Activated naive CD4-positive, alpha-beta T cell treated with anti-CD3 and anti-CD28 coated beads, Interleukin-2, amount 50 U/mL, for 24 hours (primary cell): ENCODE measurements at regions not wholly inside any gene's neighbourhood (a gene's known extent, or its start where the extent isn't known, plus 50 kb on each side); places are given as distances from the start of the nearest gene placed in this dataset.

Source experiments
- H3K27ac Mint-ChIP-seq: one replicate; pipeline ENCODE4 v1.8.0; 2021; ENCODE audit warnings: mild to moderate bottlenecking, mixed read lengths
- H3K27me3 Mint-ChIP-seq: one replicate; pipeline ENCODE4 v1.8.0; 2021; ENCODE audit warnings: mixed read lengths
- H3K36me3 Mint-ChIP-seq: one replicate; pipeline ENCODE4 v1.8.0; 2021; ENCODE audit warnings: mixed read lengths
- H3K4me1 Mint-ChIP-seq: one replicate; pipeline ENCODE4 v1.8.0; 2021; ENCODE audit warnings: mixed read lengths
- H3K4me3 Mint-ChIP-seq: one replicate; pipeline ENCODE4 v1.8.0; 2021; ENCODE audit warnings: mild to moderate bottlenecking, mixed read lengths
- H3K9me3 Mint-ChIP-seq: one replicate; pipeline ENCODE4 v1.8.0; 2021; ENCODE audit warnings: mixed read lengths

GRCh38 chr1:234989479-234990327 lies 138.9 kb downstream of the TOMM20 start:
- H3K9me3 Mint-ChIP-seq: no peaks in the 10 kb centered on the region
- no peak overlapping the region for H3K4me3 Mint-ChIP-seq
- H3K27ac Mint-ChIP-seq: no peak overlapping the region
- peaks cover 43% of the 10 kb centered on the region for H3K4me1 Mint-ChIP-seq
- peaks cover 2% of the 10 kb centered on the region for H3K36me3 Mint-ChIP-seq
- H3K27me3 Mint-ChIP-seq: no peaks in the 10 kb centered on the region

DNA sequence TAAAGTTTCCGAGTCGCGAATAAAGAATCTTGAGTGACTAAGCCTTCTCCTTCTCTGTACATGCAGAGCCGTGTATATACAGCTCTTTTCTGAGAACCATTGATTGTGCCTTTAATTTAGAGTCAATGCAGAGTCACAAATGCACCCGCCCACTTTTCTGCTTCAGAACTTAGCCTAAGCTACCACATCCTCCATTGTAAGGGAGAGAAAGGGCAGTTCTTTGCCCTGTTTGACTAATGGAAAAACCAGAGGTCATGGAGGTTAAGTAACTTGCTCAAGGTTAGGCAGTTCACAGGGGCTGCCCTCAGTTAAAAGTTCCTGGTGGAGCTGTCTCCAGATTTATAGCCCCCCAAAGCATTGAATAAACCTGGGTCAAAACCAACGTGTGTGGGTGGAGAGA lies 139.6 kb downstream of the TOMM20 start:
- no peaks in the 10 kb centered on the region for H3K9me3 Mint-ChIP-seq
- H3K4me1 Mint-ChIP-seq: peaks cover 41% of the 10 kb centered on the region
- H3K4me3 Mint-ChIP-seq: no peak overlapping the region
- H3K27me3 Mint-ChIP-seq: no peaks in the 10 kb centered on the region
- H3K36me3 Mint-ChIP-seq: peaks cover 2% of the 10 kb centered on the region
- no peak overlapping the region for H3K27ac Mint-ChIP-seq

DNA sequence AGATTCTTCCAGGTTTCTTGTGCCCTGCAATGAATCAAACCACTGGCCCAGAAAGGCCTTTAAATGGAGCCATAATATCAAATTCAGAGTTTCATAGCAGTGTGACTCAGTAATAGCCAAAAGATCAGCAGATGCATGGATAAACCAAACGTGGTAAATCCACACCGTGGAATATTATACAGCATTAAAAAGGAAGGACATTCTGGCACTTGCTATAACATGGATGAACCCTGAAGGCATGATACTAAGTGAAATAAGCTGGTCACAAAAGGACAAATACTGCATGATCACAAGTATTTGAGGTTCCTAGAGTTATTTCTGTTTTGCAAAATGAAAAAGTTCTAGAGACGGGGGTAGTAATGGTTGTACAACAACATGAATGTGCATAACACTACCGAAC lies 140.1 kb downstream of the TOMM20 start:
- peaks cover 46% of the 10 kb centered on the region for H3K4me1 Mint-ChIP-seq
- H3K27ac Mint-ChIP-seq: no peak overlapping the region
- peaks cover 2% of the 10 kb centered on the region for H3K36me3 Mint-ChIP-seq

GRCh38 chr1:234988155-234988517 lies 140.5 kb downstream of the TOMM20 start:
- Mint-ChIP-seq H3K9me3 (no peaks in the 10 kb centered on the region), H3K27ac (peak overlapping the region; percentile 12), H3K4me3 (no peak overlapping the region), H3K36me3 (peaks cover 2% of the 10 kb centered on the region), H3K27me3 (no peaks in the 10 kb centered on the region), H3K4me1 (peaks cover 46% of the 10 kb centered on the region)

More for the DNA sequence above, 140.1 kb downstream of the TOMM20 start:
- Mint-ChIP-seq H3K27me3 (no peaks in the 10 kb centered on the region), H3K4me3 (no peak overlapping the region), H3K9me3 (no peaks in the 10 kb centered on the region)

DNA sequence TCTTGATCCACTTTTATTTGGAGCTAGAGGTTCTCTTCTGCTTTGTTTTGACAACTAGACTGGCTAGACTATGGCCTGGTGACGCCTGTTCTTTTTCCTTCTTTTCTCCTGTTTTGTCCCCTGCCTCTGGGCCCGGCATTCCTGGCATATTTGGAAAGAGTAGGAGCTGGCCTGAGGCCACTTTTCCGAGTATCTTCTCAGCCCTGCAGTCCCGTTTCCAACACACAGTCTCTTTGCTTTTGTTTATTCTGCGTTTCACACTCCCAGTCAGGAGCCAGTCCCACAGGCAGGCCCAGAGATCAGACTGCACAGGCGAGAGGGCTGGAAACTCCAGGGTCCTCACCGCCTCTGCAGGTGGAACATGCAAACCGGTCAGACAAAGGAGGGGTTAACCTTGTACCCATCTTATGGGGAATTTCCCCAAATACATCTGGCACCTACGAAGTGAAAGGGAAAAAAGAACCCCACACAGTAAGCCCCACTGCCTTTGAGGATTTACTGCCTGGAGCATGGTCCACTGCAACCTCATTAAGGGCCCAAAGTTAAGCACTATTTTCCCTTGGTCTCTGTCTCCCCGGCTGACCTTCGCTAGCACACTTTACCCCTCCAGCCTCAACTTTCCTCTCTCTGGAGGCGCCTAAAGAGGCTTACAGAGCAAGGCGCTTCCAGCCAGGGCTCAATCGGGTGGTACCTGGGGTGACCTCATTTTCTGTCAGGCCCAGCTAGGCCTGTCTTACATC lies 141.1 kb downstream of the TOMM20 start:
- H3K36me3 Mint-ChIP-seq: peaks cover 2% of the 10 kb centered on the region
- no peaks in the 10 kb centered on the region for H3K9me3 Mint-ChIP-seq
- no peak overlapping the region for H3K4me3 Mint-ChIP-seq
- H3K27me3 Mint-ChIP-seq: no peaks in the 10 kb centered on the region
- H3K27ac Mint-ChIP-seq: peak overlapping the region; percentile 48
- peaks cover 46% of the 10 kb centered on the region for H3K4me1 Mint-ChIP-seq

- no peaks in the 10 kb centered on the region for H3K27me3 Mint-ChIP-seq
- peak overlapping the region; percentile 48 for H3K27ac Mint-ChIP-seq
- peaks cover 2% of the 10 kb centered on the region for H3K36me3 Mint-ChIP-seq
- peaks cover 46% of the 10 kb centered on the region for H3K4me1 Mint-ChIP-seq
- H3K9me3 Mint-ChIP-seq: no peaks in the 10 kb centered on the region
- H3K4me3 Mint-ChIP-seq: peak overlapping the region; percentile 21
Observed at GRCh38 chr1:234986750-234987414, 141.8 kb downstream of the TOMM20 start.

DNA sequence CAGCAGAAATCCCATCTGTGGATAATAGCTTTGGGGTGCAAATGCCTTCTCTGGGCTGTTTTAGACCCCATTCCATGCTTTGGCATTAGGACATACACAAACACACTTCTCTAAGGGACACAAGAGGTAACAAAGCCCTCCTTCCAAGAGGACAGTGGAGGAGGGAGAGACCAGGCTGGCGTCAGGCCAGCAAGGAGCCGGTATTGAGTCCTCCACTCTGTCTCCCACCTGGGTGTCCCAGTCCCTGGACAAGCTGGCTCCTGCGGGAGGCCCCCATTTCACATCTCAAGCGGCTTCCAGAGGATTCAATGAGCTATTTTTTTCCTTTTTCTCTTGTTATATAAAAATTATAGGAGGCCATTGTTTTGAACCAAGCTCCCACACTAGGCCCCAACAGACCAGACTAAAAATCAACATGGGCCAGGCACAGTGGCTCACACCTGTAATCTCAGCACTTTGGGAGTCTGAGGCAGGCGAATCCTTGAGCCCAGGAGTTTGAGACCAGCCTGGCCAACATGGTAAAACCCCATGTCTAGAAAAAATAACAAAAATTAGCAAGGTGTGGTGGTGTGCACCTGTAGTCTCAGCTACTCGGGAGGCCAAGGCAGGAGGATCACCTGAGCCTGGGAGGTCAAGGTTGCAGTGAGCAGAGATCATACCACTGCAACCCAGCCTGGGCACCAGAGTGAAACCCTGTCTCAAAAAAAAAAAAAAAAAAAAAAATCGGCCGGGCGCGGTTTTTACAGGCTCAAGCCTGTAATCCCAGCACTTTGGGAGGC lies 142.9 kb downstream of the TOMM20 start:
- H3K9me3 Mint-ChIP-seq: no peaks in the 10 kb centered on the region
- no peaks in the 10 kb centered on the region for H3K27me3 Mint-ChIP-seq
- H3K27ac Mint-ChIP-seq: no peak overlapping the region
- H3K4me1 Mint-ChIP-seq: peaks cover 49% of the 10 kb centered on the region
- no peaks in the 10 kb centered on the region for H3K36me3 Mint-ChIP-seq
- H3K4me3 Mint-ChIP-seq: no peak overlapping the region

DNA sequence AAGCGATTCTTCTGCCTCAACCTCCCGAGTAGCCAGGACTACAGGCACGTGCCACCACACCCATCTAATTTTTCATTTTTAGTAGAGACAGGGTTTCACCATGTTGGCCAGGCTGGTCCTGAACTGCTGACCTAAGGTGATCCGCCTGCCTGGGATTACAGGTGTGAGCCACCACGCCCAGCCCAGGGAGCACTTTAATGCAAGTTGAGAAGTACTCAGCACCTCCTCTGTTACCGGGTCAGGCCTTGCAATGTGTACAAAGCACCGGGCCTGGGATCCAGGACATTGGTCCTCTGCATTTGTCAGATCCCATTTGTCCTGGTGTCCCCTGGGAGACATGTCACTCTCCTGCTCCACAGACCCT lies 143.6 kb downstream of the TOMM20 start:
- Mint-ChIP-seq H3K27ac (no peak overlapping the region), H3K4me1 (peaks cover 50% of the 10 kb centered on the region), H3K4me3 (no peak overlapping the region), H3K9me3 (no peaks in the 10 kb centered on the region), H3K27me3 (no peaks in the 10 kb centered on the region), H3K36me3 (no peaks in the 10 kb centered on the region)

- no peaks in the 10 kb centered on the region for H3K27me3 Mint-ChIP-seq
- H3K4me1 Mint-ChIP-seq: peaks cover 63% of the 10 kb centered on the region
- no peak overlapping the region for H3K4me3 Mint-ChIP-seq
- H3K9me3 Mint-ChIP-seq: no peaks in the 10 kb centered on the region
- no peak overlapping the region for H3K27ac Mint-ChIP-seq
- no peaks in the 10 kb centered on the region for H3K36me3 Mint-ChIP-seq
Observed at GRCh38 chr1:234983564-234984238, 144.9 kb downstream of the TOMM20 start.

DNA sequence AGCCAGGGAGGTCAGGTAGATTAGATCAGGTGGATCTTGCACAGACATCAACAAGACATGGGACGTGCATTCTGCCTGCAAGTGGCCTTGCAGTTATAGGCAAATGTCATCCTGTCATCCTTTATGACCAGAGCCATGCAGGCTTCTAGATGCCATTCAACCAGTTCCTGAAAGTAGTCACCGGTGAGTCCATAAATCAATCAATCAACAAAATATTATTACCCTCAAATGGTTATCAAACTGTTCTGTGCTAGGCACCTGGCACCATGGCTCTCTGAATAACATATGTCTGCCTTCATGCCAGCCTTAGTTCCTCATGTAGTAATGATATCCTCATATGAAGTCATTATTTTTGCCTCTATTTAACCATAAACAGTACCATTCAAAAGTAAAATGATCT lies 146.9 kb downstream of the TOMM20 start:
- Mint-ChIP-seq H3K36me3 (no peaks in the 10 kb centered on the region), H3K4me1 (peaks cover 64% of the 10 kb centered on the region), H3K4me3 (no peak overlapping the region), H3K9me3 (no peaks in the 10 kb centered on the region), H3K27ac (no peak overlapping the region), H3K27me3 (no peaks in the 10 kb centered on the region)

DNA sequence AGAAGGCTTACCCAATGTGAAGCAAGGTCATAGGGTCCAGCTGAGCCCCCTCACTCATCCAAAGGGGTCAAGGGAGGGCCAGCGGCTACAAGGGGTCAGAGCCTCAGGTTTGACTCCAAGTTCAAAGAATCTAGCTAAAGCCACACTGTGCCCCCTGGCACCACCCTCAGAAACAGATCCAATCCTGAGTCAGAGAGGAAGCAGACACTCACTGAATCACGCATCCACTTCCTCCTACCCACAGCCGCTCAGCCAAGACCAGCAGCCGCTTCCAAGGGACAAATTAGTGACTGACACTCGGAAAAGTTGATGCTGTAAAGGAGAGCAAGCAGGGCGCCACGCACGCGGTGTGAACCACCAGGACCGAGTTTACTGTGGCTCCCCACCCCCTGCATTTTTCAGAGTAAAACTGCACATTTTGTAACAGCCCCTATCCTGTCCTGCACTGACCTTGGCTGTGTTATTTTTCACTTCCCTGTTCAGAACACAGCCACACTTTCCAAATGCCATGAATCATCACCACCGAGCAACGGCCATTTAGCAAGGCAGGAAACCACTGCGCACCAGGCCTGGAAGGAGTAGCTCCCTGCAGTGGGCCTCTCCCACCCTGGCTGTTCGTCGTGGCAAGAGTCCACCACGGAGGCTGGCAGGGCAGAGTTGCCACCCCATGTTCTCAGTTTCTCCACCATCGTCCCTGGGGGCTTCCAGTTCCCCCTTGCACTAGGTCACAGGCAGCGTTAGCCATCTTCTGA lies 147.8 kb downstream of the TOMM20 start:
- Mint-ChIP-seq H3K27me3 (no peaks in the 10 kb centered on the region), H3K4me3 (peak overlapping the region; percentile 64), H3K36me3 (no peaks in the 10 kb centered on the region), H3K9me3 (no peaks in the 10 kb centered on the region), H3K4me1 (peaks cover 60% of the 10 kb centered on the region), H3K27ac (peak overlapping the region; percentile 89)

- Mint-ChIP-seq H3K9me3 (no peaks in the 10 kb centered on the region), H3K36me3 (no peaks in the 10 kb centered on the region), H3K4me3 (peak overlapping the region; percentile 64), H3K4me1 (peaks cover 66% of the 10 kb centered on the region), H3K27me3 (no peaks in the 10 kb centered on the region), H3K27ac (peak overlapping the region; percentile 89)
Observed at GRCh38 chr1:234980291-234980644, 148.4 kb downstream of the TOMM20 start.

DNA sequence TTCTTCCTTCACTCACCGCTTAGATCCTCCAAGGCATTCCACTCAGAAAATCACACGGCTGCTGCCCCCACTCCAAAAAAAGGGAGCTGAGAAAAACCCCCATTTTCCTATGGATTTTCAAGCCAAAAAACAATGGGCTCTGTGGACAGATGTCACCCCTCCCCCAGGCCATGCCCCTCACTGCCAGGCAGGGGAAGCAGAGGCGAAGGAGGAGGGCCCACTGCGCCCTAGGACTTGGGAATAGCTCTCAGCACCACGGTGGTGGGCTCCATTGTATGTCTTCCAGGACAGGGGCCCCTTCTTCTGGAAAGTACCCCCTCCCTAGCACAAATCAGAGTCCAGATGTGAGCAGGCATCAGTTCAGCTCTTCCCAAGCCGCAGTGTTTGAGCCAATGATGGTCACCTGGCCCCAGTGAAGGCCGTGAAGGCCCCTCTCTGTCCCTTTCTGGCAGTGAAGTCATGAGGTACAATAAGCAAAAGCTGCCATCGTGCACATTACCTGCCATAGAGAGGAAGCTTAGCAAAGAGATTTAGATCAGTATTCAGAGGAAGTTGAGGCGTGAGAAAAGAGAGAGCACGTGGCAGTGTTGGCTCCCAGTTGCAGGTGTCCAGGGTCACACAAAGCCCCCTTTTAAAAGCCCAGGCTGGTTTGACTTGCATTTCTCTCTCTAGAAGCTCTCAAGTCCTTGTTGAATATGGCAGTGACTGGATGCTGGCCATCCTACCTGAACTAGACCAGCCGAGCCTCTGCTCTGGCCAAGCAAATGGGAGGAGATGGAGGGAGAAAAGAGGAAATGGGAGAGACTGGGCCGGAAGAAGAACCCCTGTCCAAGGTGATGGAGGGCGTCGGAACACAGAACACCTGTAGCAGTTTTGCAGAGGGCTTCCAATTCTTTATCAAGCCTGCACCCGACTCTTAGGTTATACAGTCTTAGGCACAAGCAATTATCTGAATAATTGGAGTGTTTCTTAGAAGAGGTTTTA lies 149.0 kb downstream of the TOMM20 start:
- H3K36me3 Mint-ChIP-seq: no peaks in the 10 kb centered on the region

More for the DNA sequence above, 149.0 kb downstream of the TOMM20 start:
- Mint-ChIP-seq H3K4me1 (peaks cover 72% of the 10 kb centered on the region), H3K4me3 (peak overlapping the region; percentile 61), H3K9me3 (no peaks in the 10 kb centered on the region), H3K27ac (peak overlapping the region; percentile 89), H3K27me3 (no peaks in the 10 kb centered on the region)
